Brain pericyte (primary cell): ENCODE measurements at regions not wholly inside any gene's neighbourhood (a gene's known extent, or its start where the extent isn't known, plus 50 kb on each side); places are given as distances from the start of the nearest gene placed in this dataset.

ENCODE experiments used
- DNase-seq: peaks from one replicate; pipeline ENCODE4 v3.0.0-alpha.2; 2012; ENCODE audit warnings: low read depth, low spot score

DNA sequence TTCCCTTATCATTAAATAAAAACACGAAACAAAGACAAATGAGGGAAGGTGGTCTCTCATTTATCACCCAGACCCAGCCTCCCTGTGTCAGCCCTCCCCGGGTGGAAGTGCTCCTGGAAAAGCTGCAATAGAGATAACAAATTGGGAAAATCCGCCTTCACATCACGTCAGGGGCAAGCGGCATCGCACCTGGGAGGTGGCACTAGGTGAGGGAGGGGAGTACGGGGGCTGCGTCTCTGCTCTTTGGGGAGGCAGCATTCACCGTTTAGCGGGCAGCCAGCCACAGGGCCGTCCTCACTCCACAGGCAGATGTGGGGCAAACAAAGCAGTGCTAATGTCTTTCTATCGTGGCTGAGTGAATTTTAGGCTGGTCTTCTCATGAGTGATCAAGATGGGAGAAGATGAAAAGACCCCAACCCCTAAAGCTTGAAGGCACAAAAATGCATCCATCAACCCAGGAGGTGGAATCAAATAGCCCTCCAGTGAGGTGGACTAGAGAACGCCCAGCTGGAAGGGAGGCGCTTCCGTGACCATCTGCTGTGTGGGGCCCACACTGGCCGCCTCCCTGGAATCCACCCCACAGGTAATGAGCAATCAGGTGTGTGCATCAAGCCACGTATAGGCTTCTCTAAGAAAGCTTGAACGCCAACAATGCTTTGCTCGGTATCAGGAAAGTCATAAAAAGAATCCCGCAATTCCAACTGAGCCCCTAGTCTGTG is 629.5 kb downstream of the BRD1 start:
- DNase-seq = no peak

DNA sequence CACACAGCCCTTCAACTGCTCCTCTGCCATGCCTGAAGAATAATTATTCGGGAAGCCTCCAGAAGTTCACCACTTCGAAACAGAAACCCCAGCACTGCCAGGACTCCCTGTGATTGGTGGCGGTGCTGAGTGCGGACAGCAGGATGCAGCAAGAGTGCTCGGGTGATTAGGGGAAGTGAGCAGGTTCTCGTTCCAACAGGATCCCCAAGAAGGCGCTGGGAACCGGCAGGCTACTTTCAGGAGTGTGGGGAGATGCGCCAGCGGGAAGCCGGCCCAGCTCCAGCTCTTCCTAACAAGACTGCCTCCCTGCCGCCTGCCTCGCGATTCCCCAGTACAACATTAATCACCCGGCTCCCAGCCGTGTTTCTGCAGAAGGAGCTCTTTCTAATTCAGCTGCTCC is 630.2 kb downstream of the BRD1 start:
- no peak for DNase-seq

DNA sequence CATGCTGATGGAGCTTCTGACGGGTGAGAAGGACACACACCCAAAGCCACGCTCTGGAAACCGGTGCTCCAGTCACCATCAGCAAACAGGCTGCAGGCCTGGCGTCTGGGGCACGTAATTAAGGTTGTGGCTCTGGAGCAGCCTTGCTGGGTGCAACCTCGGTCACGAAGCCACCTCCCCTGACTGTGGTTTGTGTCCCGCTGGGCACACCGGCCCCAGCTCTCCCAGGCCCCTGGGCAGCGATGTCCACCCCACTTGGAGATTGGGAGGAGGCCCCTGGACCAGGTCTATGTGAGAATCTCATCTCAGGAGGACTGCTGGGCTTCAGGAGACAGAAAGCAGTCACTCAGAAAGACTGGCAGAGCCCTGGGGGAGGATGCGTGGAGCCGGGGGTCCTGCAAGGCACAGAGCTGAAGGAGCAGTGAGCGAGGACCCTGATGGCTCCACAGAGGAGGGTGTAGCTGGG is 631.6 kb downstream of the BRD1 start:
- no peak for DNase-seq

DNA sequence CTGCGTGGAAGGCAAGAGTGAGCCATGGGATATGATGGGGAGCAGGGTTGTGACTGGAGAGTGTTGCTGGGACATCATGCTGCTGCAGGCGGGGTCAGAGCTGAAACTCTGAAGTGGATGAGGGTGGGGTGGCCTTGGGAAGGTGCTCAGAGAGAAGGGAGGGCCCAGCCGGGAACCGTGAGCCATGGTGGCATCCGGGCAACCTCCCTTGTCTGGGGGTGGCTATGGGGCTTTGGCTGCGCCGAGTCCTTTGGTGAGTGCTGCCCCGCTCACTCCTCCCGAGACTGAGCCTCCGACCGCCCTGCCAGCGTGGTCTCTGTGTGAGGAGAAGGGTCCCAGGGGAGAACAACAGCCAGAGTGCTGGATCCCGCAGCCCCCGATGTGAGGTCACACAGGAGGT is 632.0 kb downstream of the BRD1 start:
- no peak for DNase-seq

DNA sequence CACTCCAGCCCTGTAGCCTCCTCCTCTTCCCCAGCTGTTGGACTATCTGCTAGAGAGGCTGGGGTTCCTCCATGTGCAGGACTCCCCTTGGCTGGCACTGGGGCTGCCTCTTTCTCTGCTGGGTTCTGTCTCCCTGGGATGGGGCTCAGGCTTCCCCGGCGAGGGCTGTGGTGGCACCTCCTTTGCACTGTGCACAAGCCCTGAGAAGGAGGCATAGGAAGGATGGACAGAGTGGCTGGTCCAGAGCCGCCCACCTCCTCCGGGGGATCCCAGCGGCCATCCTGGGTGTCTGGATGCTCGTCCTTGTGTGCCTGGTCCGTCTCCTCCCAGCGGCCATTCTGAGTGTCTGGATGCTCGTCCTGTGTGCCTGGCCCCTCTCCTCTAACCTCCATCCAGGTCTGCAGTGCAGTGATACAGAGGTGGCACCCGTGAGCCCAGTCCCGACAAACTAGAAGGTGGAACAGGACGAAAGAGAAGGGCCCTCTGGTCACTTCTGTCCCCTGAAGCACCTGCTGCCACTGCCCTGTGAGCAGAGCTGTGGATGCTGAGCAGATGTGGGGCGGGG is 633.7 kb downstream of the BRD1 start:
- no peak for DNase-seq

DNA sequence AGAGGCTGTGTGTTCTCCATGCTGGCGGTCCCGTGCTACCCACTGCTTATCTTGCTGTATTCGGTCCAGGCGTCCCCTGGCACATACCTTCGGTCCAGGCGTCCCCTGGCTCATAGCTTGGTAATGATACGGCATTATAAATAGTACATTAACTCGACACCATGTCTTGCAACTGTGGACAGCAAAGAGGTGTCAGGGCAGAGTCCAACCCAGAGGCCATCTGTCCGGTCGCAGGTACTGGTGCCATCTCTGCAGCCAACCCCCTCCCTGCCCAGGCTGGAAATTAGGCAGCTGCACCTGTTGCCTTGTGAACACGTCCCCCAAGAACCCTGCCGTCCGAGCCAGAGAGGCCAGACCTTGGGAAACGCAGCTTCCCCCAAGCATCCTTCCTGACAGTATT is 634.3 kb downstream of the BRD1 start:
- DNase-seq = no peak

DNA sequence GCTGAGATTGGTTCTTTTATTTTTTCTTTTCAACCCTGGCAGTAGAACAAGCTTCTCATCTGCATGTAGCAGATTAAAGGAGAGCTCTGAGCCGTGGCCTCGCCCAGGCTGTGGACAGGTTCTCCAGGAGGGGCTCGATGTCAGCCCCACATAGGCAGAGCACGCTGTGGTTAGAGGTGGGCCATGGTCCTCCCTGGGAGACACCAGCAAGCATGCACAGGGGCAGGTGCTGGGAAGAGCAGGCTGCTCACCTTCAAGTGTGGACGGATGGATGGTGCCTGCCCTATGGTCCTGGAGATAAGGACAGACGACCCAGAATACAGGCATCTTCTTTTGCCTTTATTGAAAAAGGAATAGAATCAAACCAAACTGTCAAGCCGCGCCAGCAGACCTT is 634.8 kb downstream of the BRD1 start:
- DNase-seq = no peak

DNA sequence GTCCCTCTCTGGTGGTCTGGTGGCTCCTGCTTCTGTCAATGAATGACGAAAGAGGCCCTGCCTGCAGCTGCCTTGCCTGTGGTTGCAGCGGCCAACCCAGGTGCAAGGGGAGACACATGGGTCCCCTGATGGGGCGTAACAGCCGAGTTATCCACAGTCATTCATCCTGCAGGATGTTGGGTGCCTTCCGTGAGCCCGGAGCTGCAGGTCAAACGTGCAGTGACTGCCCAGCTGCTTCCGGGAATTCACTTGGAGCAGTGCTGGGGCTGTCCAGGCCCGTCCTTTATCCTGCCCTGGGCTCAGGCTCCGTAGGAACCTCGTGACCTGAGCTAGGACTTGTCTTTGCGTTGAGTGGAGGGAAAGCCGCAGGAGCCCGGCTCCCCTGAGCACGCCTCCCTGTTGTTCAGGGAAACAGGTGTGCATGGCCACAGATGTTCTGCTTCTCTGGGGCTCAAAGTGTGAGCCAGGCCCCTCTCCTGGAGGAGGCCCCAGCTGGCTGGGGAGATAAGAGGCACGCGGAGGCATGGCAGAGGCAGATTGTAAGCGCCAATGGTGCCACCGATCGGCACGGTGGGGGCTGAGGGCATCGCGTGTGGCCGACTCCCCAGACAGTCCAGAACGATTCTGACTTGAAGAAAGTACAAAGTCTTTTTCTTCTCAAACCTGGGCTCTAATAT is 635.4 kb downstream of the BRD1 start:
- DNase-seq = no peak

DNA sequence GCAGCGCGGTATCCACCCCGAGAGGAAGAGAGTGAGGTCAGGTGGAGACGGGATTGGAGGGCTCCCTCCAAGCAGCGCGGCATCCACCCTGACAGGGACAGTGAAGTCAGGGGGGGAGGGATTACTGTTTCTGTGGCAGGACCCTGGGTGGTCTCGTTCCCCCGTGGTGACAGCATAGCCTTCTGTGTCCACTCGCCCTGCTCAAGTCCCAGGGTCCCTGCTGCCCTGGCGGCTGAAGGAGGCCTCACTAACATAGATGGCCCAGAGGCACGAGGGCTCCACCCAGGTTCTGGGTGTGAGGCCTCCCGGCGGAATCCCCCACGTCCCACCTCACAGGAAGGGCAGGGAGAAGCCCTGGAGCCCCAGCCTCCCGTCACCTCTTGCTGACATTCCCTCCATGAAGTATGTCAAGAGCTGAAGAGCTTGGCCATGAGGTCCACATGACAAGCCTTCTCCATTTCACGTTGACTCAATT is 636.1 kb downstream of the BRD1 start:
- DNase-seq = no peak

DNA sequence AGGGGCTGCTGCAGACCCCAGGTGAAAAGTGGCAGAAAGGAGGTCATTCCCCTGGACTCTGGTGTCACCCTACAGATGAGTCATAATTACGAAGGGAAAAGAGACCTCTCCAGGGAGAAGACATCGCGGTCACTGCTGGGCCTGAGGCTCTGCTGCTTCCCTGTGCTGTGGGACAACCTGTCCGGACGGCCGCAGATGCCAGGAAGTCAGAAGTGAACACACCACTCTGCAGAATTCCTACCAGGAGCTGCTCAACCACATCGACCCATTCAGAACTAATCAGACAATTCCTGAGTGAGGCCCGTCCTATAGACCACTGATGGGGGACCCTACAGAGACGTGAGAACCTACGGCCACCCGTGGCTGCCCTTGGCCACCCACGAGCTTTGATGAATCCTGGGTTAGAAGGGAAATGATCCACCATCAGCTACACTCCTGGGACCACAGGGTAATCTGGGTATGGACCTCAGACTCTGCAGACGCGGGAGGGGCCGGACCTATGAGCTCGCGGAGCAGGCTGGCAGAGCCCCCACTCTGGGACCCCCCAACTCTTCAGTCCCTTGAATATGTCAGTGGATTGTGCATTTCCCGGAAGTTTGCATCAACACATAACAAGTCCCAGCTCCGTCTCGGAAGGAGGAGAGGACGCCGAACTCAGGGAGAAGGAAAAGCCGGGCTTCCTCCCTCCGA is 636.7 kb downstream of the BRD1 start:
- no peak for DNase-seq

DNA sequence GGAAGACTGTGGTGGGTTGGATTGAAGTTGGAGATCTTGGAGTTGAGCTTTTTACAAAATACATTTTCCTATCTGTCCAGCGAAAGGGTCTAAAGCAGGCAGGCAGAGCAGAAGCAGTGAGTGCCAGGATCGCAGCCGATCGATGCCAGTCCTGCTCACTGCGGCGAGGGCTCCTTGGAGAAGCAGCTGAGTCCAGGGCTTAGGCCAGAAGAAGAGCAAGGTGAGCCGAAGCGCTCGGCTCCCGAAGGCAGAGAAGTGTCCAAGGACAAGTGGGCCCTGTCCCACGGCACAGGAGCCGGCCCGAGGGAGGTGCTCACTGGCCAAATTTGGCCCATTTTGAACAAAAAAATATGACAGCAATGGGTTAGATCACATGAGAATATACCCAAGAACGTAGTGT is 637.8 kb downstream of the BRD1 start:
- no peak for DNase-seq

DNA sequence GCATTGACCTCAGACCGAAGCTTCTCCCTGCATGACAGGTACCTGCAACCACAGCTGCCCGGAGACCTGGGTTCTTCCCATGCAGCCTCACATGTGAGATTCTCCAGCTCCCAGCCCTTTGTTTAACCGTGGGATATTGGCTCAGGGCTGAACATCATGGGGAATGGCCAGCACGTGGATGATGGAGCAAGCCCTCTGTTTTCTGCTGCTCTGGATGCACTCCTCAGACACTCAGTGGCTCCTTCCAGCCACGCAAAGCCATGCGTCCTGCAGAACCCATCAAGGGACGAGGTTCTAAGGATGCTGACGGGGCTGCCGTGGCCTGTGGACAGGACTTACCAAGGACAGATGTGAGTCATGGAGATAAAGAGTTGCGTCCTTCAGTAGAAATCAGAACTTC is 639.1 kb downstream of the BRD1 start:
- no peak for DNase-seq

DNA sequence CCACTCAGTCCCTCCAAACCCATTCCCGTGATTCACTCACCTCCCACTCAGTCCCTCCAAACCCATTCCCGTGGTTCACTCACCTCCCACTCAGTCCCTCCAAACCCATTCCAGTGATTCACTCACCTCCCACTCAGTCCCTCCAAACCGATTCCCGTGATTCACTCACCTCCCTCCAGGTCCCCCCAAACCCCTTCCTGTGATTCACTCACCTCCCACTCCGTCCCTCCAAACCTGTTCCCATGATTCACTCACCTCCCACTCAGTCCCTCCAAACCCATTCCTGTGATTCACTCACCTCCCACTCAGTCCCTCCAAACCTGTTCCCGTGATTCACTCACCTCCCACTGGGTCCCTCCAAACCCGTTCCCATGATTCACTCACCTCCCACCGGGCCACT is 639.6 kb downstream of the BRD1 start:
- DNase-seq = no peak

DNA sequence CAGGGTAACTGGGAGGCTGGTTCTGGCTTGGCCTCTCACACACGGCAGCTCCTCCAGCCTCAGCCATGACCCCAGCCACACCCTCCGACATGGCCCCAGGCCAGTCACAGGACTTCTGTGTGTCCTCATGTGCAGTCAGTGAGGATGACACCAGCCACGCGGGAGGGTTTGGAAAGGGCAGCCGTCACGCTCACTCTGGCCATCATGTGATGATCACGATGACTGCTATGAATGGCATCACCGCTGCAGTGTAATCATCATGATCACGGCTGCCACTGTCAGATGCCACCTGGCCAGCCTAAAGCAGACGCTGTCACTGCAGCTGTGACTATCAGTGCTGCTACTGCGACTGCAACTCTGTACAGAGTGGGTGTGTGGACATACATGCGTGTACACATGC is 640.9 kb downstream of the BRD1 start:
- DNase-seq = no peak

DNA sequence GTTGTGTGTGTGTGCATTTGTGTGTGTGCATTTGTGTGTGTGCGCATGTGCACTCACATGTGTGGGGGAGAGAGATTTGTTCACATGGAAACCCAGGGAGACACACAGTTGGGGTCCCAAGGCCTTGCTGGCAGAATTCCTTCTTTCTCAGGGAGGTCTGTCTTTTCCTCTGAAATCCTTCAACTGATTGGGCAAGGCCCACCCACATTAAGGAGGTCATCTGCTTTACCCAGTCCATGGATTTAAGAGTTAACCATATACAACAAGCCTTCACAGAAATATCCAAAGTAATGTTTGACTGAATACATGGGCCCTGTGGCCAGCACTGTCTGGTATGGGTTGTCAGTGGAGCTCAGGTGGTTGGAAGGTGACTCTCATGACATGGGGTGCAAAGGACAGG is 641.4 kb downstream of the BRD1 start:
- DNase-seq = no peak

DNA sequence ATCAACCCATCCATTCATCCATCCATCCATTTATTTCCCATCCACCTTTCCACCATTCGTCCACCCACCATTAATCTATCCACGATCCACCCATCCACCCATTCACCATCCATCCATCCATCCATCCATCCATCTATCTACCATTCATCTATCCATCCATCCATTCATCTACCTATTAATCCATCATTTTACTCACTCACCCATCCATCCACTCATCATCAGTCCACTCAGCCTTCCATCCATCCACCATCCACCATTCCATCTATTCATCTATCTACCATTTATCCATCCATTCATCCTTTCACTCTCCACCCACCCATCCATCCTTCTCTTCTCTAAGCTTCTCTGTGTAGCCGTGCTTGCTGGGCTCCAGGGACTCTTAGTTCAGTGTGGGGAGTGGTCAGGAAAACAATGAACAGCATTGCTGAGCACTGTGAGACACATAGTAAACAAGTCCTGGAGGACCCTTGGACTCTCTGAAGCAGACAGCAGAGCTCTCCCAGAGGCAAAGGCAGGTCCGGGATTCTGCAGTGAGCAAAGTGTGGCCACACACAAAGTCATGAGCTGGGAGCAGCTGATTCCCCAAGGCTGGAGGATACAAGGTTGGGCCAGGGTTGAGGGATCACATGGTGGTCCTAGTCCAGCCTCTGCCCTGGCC is 642.2 kb downstream of the BRD1 start:
- DNase-seq = no peak

DNA sequence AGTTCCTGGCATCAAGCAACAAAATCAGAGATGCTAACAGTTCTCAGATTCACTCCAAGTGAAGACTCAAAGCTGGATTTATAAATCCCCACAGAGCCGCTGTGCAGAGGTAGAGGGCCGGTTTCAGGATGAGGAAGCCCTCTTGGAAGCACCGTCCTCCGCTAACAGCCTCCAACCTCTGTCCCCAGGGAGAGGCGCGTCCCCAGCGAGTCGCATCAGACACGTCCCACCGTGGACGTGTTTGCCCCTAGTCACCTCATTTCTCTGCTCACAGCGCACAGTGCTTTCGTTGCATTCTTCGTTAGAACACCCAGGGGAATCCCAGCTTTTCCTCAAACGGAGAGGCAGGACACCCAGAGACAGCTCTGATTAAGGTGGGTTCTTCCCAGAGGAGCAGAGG is 642.9 kb downstream of the BRD1 start:
- no peak for DNase-seq

DNA sequence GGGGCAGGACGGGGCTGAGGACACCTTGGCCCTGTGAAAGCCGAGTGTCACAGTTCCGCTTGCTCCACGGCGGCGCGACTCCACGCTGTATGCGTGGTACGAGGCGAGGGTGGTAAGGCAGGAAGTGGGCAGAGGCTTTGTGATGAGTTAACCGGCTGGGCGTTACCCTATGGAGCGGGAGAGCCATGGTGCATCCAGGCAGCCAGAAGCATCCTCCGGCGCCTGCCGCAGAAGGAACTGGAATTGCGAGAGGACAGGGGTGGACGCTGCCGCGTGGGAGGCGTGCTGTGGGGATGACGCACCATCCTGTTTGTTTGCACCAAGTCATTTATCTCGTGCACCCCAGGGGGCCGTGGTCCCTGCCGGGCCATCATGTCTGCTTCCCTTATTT is 643.9 kb downstream of the BRD1 start:
- no peak for DNase-seq

DNA sequence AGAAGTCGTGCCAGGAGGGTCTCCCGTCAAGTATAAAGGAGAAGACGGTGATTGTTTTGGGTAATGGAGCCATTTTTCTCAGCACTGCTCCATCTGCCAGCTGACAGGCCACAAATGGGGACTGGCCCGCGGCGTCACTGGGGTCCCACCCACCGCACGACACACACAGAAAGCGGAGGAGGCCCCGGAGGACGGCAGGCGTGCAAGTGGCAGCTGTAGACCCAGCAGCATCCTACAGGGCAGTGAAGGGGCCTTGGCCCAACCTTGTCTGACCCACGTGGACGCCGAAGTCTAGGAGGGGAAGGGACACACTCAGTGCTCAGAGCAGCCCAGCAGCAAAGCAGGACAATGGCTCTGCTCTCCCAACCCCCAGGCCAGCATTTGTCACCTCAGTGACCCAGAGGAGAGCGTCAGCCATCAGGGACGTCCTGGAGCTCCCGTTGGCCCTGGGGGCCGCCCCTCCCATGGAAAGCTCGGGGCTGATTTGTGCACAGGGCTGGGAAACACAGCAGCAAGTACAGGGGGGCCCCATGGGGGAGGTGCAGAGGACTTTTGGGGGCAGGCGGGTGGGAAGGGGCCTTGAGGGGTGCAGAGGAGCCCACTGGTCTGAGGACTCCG is 644.4 kb downstream of the BRD1 start:
- DNase-seq = no peak

DNA sequence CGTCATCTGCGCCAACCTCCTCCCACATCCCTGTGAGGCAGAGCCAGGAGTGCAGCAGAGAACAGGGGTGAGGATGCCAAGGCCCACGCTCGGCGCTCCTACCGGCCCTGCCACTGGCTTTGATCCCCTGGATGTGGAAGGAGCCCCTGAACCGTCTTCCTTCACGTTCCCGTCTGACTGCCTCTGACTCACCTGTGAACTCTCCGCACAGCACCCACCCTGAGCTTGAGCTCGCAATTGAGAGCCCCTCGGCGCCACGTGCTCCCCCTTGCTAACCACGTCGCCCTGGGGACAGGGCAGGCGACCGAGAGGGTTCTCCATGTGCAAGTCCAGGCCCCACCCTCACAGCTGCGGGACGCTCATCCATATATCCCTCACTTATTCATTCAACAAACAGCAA is 645.3 kb downstream of the BRD1 start:
- no peak for DNase-seq

DNA sequence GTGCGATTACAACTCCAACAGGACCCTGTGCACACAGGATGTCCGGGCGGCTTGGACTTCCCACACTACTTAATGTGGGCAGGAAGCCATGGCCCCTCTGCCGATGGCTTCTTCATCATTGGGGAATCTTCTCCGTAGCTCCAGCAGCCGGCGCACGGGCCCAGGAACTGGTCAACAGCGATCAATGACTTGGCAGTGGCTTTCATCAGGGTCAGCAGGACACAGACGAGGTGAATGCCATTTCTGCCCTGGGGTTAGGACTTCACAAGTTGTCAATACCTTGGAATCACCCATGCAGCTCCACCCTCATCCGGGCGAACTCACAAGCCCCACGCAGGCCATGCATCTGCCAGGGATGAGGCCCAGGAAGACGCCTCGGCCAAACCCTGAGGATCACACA is 645.7 kb downstream of the BRD1 start:
- DNase-seq = no peak

DNA sequence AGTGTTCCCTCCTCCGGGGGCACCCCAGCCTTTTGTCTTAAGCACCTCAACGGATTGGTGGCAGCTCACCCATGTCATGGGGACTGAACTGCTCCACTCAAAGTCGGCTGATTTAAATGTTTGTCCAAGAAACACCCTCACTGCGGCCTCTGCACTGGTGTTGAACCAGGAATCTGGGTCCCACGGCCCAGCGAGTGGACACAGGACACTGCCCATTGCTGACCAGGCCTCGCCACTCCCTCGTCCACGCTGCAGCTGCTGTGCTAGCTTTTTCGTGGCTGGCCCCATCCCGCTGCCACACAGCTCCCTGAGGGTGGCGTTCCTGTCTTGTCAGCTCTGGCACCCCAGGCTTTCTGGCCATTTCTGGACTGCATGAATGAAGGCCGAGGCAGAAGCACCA is 646.2 kb downstream of the BRD1 start:
- DNase-seq = no peak
